Skin epidermis (tissue), 12 donors: ENCODE measurements at regions not wholly inside any gene's neighbourhood (a gene's known extent, or its start where the extent isn't known, plus 50 kb on each side); places are given as distances from the start of the nearest gene placed in this dataset.
"Not testable (repeated sequence)": the region's sequence is repeated elsewhere in the genome, so short reads cannot be mapped to it uniquely, and the experiment has no call there.

ENCODE experiments used
- H3K27ac ChIP-seq, 21 experiments: fragments of 200-600 bp; sonication (generic) in 11 of 21; one replicate each; pipeline ENCODE4 v1.5.0; 2020; ENCODE audit warnings: mild to moderate bottlenecking in 3 of 21, inconsistent platforms in 2 of 21, moderate library complexity in 2 of 21
- H3K4me3 ChIP-seq, 7 experiments: fragments of 200-600 bp; sonication (generic) in 2 of 7; one replicate each; pipeline ENCODE4 v1.5.0; 2020; ENCODE audit warnings: inconsistent platforms in 2 of 7, mild to moderate bottlenecking in 2 of 7, moderate library complexity in 1 of 7

DNA sequence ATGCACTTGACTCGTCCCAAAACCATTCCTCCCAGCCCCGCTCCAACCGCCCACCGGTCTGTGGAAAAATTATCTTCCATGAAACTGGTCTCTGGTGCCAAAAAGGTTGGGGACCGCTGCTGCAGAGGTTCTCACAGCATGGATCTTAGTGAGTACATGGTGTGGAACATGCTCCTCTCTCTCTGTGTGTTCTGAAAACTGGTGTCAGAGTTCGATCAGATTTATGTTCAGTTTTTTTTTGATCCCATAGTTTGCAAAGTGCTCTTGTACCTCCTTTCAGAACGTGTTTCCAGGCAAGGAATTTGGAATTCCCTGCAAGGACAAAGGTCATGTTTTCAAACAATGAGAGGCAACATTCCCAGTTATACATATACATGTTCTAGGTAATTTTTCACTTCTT lies 61.2 kb upstream of the FAM171A1 start:
- Histone ChIP-seq H3K27ac (no peak overlapping the region), H3K4me3 (no peak overlapping the region)

- H3K4me3 ChIP-seq: no peak overlapping the region
- H3K27ac ChIP-seq: no peak overlapping the region
These were observed 60.1 kb upstream of the FAM171A1 start for GRCh38 chr10:15430969-15431771.

DNA sequence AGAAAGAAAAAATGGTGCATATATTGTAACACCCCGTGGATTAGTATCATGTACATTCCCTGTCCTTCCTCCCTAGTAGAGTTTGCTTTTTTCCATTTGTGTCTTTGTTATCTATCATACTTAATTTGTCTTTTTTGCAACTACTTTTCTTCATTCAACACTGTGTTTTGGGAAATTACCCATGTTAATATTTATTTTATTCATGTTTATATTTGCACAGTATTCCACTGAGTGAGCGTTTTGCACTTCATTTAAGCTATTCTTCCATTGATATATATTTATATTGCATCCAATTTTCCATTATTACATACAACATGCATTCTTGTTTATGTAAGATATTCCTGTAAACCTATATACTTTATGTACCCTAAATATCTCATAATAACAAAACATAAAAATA lies 57.6 kb upstream of the FAM171A1 start:
- no peak overlapping the region for H3K4me3 ChIP-seq
- no peak overlapping the region for H3K27ac ChIP-seq

- Histone ChIP-seq H3K27ac (no peak overlapping the region), H3K4me3 (no peak overlapping the region)
These were observed 56.8 kb upstream of the FAM171A1 start for GRCh38 chr10:15427843-15428414.

DNA sequence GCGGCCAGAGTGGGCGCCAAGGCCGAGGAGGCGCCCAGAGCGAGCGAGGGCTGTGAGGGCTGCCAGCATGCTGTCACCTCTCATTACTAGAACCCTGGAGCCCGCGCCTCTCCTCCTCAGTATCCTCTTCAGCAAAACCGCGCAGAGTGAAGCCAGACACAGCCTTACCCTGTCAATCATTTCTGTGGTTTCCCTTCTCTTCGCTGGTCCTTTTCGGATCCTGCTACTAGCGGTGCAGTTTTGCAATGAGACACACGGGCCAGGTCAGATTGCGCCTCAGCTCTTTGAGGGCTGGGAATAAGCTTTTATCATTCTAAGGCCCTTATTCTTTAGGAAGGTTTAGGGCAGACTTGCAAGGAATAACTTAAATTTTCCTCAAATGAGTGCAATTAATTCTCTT lies 55.5 kb upstream of the FAM171A1 start:
- no peak overlapping the region for H3K4me3 ChIP-seq

DNA sequence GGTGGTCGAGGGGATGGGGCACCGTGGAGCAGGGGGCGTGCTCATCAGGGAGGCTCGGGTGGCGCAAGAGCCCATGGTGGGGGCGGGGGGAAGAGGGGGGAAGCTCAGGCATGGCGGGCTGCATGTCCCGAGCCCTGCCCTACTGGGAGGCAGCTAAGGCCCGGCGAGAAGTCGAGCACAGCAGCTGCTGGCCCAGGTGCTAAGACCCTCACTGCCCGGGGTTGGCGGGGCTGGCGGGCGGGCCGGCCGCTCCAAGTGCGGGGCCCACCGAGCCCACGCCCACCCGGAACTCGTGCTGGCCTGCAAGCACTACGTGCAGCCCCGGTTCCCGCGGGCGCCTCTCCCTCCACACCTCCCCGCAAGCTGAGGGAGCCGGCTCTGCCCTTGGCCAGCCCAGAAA lies 55.0 kb upstream of the FAM171A1 start:
- Histone ChIP-seq H3K27ac (no peak overlapping the region), H3K4me3 (no peak overlapping the region)

More for the DNA sequence above, 55.5 kb upstream of the FAM171A1 start:
- H3K27ac ChIP-seq: no peak overlapping the region

DNA sequence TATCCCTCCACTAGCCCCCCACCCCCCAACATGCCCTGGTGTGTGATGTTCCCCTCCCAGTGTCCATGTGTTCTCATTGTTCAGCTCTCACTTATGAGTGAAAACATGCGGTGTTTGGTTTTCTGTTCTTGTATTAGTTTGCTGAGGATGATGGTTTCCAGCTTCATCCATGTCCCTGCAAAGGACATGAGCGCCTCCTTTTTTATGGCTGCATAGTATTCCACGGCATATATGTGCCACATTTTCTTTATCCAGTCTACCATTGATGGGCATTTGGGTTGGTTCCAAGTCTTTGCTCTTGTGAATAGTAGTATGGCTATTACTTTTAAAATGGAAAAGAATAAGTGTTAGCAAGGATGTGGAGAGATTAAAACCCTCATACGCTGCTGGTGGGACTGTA lies 50.8 kb upstream of the FAM171A1 start:
- H3K27ac ChIP-seq, H3K4me3 ChIP-seq: not testable (repeated sequence)
